Fibroblast of skin of left quadriceps (primary cell): ENCODE measurements at regions not wholly inside any gene's neighbourhood (a gene's known extent, or its start where the extent isn't known, plus 50 kb on each side); places are given as distances from the start of the nearest gene placed in this dataset.
"Not testable (repeated sequence)": the region's sequence is repeated elsewhere in the genome, so short reads cannot be mapped to it uniquely, and the experiment has no call there.

Source experiments
- DNase-seq, 2 experiments: peaks; one replicate each; pipeline ENCODE4 v3.0.0-alpha.2; 2013; ENCODE audit warnings: low read depth in 2 of 2

DNA sequence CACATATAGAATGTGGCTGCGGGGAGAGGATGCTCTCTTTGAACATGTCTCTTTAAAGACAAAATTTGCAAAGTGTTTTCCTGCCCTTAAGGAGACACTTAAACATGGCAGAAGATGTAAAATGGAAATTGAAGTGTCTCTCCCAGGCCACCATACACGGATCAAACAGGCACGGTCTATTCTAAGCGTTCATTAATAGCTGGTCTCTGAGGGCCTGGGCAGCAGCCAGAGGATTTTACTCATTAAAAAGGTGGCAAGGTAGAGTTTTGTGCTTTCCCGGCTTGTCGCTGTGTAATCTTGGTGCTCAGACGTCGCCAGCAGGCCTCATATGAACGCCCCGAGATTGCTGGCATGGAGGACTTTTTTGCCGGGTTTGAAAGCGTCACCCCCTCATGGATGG, 205.5 kb downstream of the EMX2 start:
- no peak for DNase-seq

GRCh38 chr10:117750616-117751015, 208.1 kb downstream of the EMX2 start:
- no peak for DNase-seq

DNA sequence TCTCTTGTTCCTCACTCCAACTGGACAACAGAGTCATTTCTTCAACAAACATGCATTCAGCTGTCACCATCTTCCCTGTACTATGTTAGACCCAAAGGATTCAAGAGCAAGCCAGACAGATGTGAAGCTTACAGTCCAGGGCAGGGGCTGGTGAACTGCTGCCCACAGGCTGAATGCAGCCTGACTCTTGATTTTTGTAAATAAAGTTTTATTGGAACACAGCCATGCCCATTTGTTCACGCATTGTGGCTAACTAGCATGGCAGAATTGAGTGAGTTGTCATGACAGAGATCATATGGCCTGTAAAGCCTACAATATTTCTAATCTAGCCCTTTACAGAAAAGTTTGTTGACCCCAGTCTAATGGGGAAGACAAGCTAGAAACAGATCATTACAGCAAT, 208.7 kb downstream of the EMX2 start:
- no peak for DNase-seq

GRCh38 chr10:117752103-117752502, 209.6 kb downstream of the EMX2 start:
- no peak for DNase-seq

DNA sequence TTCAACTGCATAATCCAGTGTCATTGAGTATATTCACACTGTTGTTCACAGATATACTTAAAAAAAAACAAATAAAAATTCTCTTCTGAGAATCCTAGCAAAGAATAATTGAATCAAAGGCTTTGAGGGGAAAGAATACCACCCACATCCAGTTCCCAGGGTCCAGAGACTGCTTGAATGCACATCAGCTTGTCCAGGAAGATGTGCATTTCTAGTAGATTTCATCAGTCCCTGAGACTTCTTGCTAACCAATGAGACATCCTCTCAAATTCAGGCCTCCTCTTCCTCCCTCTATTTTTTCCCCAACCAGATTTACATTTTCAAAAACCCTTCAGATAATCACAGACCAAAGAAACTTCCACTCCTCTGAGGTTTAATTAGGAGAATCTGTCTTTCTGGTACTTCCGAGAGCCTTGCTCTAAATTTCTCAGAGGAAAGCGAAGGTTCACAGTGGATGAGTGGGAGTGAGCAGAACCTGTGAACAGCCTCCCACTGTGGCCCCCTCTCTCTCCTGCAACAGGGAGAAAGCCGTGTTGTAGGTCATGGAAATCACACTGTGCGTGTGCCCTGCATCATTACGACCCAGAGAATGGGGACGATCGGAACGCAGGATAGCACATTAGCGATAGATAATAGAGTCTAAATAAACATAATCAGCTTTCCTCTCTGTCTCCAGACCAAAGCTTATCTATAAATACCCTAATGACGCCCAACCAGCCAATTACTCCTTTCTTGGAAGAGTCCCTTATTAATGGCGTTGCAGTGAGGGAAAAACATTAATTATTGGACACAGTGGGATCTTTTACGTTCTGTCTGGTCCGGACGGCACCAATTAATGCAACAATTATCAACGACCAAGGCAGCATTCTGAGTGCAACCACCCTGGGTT, 212.5 kb downstream of the EMX2 start:
- DNase-seq, result no peak

- DNase-seq, result no peak
Observed at GRCh38 chr10:117755659-117756014, 213.1 kb downstream of the EMX2 start.

- no peak for DNase-seq
Observed at GRCh38 chr10:117757086-117757720, 214.7 kb downstream of the EMX2 start.

DNA sequence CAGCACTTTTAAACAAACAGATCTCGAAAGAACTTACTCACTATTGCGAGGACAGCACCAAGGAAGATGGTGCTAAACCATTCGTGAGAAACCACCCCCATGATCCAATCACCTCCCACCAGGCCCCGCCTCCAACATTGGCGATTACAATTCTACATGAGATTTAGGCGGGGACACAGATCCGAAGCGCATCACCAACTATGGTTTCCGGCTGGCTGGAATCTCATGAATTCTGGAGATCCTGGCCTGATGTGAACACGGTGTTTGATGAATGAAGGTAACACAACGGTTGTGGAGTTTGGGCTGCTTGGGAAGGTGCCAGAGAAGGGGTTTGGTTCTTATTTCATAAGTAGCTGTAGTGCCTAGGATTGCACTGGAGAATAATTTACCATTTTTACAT, 216.7 kb downstream of the EMX2 start:
- no peak for DNase-seq

DNA sequence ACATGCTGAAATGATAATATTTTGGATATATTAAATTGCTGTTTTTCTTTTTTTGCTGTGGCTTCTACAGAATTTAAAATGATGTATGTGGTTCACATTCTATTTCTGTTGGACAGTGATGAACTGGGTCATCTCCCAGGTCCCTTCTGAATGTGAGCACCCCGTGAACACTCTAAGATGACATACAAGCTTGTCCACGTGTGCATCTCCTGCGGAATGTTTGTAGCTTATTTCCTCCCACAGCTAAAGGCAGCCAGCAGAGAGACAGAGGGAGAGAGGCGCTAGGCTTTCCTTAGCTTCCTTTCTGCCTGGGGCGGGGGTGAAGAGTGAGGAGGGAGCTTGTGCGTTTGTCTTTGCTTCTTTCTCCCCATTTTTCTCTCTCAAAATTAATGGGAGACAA, 219.1 kb downstream of the EMX2 start:
- DNase-seq, result no peak

DNA sequence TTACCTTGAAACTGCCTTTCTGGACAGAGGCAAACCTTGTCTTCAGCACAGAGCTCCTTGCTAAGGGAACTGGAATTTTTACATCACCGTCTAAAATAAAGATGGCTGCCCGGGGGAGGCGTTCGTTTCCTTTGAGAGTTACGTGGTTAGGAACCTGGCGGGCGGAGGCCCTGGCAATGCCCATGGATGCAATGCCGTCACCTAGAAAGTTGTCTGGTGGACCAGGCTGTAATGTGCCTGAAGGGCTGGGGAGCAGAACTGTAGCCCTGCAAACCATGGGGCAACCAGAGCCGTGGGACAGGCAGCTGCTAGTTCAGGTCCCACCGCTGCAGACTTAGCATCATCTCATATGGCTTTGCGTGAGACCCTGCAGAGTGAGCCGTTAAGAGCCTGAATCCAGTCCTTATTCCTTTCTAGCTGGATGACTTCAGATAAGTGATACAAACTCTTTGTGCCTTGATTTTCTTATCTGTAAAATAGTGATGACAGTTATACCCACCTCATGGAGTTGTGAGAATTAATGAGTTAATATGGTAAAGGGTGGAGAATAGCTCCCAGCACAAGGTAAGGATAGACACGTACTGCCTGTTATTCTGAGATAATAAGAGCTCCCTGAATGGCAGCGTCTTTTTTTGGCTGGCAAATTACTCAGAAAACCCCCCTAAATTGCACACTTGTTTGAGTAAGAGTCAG, 219.7 kb downstream of the EMX2 start:
- no peak for DNase-seq

- DNase-seq, result peak; percentile 48 to 54
Observed at GRCh38 chr10:117762819-117763172, 220.2 kb downstream of the EMX2 start.

DNA sequence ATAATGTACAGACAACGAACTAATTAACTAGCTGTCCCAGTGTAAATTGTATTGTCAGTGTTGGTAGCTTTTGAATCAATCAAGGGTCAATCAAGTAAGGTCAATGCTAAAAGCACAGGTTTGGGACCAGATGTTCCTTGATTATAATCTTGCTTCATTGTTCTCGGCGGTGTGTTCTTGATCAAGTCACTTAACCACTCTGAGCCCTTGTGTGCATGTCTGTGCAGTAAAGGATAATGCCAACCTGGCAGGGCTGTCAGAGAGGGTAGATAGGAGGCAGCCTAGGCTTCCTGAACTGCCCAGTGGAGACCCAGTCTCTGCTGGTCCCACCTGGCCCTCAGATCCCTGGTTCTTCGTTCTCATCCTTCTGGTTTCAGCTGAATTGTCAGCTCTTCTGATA, 221.0 kb downstream of the EMX2 start:
- DNase-seq, result no peak

DNA sequence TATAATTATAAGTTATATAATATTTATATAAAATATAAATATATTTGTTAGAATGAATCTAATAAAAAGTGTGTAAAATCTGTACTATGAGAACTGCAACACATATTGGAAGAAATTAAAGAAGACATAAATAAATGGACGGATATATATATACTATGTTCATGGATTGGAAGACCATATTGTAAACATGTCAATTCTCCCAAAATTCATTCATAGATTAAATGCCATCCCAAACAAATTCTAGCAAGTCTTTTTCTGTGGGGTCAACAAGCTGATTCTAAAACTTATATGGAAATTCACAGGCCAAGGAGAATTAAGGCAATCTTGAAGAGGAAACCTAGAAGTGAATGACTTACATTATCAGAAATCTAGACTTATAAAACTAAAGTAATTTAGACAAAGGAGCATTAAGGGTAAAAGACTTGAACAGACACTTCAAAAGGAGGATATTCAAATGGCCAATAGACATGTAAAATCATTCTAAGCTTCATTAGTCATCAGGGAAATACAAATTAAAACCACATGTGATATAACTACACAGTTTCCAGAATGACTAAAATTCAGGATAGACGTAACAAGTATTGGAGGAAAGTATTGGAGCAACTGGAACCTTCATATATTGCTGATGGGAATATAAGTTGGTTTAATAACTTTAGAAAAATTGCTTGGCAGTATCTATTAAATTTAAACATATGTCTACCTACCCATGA, 225.9 kb downstream of the EMX2 start:
- DNase-seq, result peak in 1 of 2 experiments; percentile 6

- no peak for DNase-seq
Observed at GRCh38 chr10:117775526-117775925, 233.0 kb downstream of the EMX2 start.

GRCh38 chr10:117777222-117777621, 234.7 kb downstream of the EMX2 start:
- not testable (repeated sequence) for DNase-seq

DNA sequence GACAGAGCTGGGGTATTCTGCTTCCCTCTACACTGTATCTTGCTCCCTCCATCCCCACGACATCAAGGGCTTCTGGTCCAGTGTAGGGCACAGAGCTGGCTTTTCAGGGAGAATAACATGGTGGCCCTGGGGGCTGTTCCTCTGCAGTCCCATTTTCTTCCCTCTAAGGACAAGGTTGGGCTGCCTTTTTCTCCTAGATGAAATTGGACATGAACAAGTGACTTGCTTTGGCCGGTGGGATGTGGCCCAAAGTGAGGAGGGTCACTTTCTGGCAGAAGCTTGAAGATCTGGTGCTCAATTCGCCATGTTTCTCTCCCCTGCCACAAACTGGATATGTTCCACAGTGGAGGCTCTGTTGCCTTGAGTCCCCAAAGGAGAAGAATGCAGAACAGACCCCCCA, 235.7 kb downstream of the EMX2 start:
- DNase-seq, result no peak

DNA sequence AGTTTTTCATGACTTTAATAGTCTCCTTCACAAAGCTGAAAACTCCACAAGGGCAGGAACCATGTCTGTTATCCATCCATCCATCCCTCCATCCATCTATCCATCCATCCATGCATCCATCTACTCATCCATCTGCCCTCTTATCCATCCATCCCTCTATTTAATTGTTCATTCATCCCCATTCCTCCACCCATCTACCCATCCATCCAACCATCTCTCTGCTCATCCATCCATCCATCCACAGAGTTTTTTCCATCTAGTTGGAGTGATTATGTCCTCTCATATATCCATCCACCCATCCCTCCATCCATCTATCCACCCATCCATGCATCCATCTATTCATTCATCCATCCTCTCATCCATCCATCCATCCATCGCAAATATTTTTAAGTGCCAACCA, 237.9 kb downstream of the EMX2 start:
- no peak for DNase-seq

- no peak for DNase-seq
Observed at GRCh38 chr10:117781216-117781831, 238.8 kb downstream of the EMX2 start.

- no peak for DNase-seq
Observed at GRCh38 chr10:117782276-117782675, 239.7 kb downstream of the EMX2 start.

DNA sequence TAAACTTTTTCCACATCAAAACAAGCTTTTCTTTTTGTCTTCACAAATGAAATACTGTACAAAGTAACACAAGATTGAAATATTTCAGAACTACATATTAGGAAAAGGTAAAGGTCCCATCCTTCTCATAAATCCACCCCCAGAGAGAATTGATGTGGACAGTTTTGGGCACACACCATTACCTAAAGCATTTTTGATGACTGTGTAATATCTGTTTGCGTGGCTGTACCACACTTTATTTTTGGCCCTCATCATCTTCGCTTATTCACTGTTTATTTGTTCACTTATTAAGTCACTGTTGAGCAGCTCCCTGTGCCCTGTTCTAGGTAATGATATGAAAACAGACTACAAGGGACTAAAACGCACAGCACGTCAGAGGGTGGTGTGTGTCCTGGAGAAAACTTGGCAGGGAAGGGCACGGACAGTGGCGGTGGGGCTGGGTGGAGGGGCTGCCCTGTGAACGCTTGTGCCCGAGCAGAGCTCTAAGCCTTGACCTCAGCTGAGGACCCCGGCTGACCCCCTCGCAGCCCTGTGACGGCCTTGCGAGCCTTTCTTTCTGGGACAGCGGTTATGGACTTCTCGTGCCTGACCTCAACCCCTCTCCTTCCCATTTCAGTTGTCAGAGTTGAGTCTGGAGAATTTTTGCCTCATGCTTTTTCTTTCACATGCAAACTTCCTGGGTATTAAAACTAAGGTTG, 241.3 kb downstream of the EMX2 start:
- no peak for DNase-seq

DNA sequence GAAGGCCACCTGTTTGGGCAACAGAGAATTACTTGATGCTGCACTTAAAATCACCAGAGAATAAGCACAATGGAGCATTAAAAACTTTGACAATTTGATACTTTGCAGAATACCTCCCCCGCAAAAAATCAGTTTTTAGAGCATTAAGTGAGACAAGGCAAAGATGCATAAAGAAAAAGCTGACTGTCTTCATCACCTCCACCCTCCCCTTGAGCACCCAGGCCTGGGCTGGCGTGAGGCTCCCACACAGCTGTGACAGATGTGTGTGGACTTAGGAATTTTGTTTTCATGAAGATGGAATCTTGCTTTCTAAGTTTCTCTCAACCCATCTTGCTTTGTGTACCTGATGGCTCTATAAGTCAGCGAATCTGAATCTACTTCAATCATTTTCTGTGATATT, 242.2 kb downstream of the EMX2 start:
- no peak for DNase-seq
